Thyroid gland (tissue), 4 donors: ENCODE measurements at regions not wholly inside any gene's neighbourhood (a gene's known extent, or its start where the extent isn't known, plus 50 kb on each side); places are given as distances from the start of the nearest gene placed in this dataset.

ENCODE experiments used
- POLR2A ChIP-seq, 2 donors: fragments of 450-650 bp; IDR thresholded peaks; one replicate each; pipeline ENCODE4 v1.6.1; 2017; ENCODE audit warnings: antibody characterized with exemption in 2 of 2, mild to moderate bottlenecking in 2 of 2, moderate library complexity in 1 of 2
- TF ChIP-seq, protein P1 (sequence below), 6 experiments: fragments of 200-600 bp in 3 of 6; fragments of 450-650 bp in 3 of 6; sonication (generic) in 3 of 6; IDR thresholded peaks; one replicate each; pipeline ENCODE4 v1.5.1; 2016 to 2019; ENCODE audit warnings: antibody characterized with exemption in 6 of 6, mild to moderate bottlenecking in 2 of 6, inconsistent platforms in 1 of 6, moderate library complexity in 1 of 6

GRCh38 chr3:144772372-144772771, 800.7 kb downstream of the DIPK2A start:
- TF ChIP-seq POLR2A (IDR thresholded peaks at IDR 0.05) = no peak
- TF ChIP-seq, protein P1, sequence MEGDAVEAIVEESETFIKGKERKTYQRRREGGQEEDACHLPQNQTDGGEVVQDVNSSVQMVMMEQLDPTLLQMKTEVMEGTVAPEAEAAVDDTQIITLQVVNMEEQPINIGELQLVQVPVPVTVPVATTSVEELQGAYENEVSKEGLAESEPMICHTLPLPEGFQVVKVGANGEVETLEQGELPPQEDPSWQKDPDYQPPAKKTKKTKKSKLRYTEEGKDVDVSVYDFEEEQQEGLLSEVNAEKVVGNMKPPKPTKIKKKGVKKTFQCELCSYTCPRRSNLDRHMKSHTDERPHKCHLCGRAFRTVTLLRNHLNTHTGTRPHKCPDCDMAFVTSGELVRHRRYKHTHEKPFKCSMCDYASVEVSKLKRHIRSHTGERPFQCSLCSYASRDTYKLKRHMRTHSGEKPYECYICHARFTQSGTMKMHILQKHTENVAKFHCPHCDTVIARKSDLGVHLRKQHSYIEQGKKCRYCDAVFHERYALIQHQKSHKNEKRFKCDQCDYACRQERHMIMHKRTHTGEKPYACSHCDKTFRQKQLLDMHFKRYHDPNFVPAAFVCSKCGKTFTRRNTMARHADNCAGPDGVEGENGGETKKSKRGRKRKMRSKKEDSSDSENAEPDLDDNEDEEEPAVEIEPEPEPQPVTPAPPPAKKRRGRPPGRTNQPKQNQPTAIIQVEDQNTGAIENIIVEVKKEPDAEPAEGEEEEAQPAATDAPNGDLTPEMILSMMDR (IDR thresholded peaks at IDR 0.05) = no peak
